Progenitor cell of endocrine pancreas (in vitro differentiated cells): ENCODE measurements at regions not wholly inside any gene's neighbourhood (a gene's known extent, or its start where the extent isn't known, plus 50 kb on each side); places are given as distances from the start of the nearest gene placed in this dataset.

Experiments
- DNase-seq: peaks from one replicate; pipeline ENCODE4 v3.0.0; 2021; ENCODE audit warnings: low spot score; ENCODE audit not compliant: unreplicated experiment
- H3K27ac Mint-ChIP-seq: 2 replicates; pipeline ENCODE4 v1.8.0; 2021; ENCODE audit warnings: mild to moderate bottlenecking, moderate library complexity, mixed read lengths
- H3K27me3 Mint-ChIP-seq: 2 replicates; pipeline ENCODE4 v1.8.0; 2021; ENCODE audit warnings: mixed read lengths
- H3K36me3 Mint-ChIP-seq: 2 replicates; pipeline ENCODE4 v1.8.0; 2022; ENCODE audit warnings: mixed read lengths; ENCODE audit not compliant: insufficient read depth
- H3K4me1 Mint-ChIP-seq: 2 replicates; pipeline ENCODE4 v1.8.0; 2021; ENCODE audit warnings: low read depth, mixed read lengths
- H3K4me3 Mint-ChIP-seq: 2 replicates; pipeline ENCODE4 v1.8.0; 2021; ENCODE audit warnings: low read depth, mild to moderate bottlenecking, moderate library complexity, mixed read lengths
- H3K9me3 Mint-ChIP-seq: 2 replicates; pipeline ENCODE4 v1.8.0; 2021; ENCODE audit warnings: low read depth, mixed read lengths
- CTCF ChIP-seq: fragments of 200-600 bp; sonication (generic); IDR thresholded peaks from one replicate; pipeline ENCODE4 v1.5.0; 2021; ENCODE audit warnings: antibody characterized with exemption, mild to moderate bottlenecking; ENCODE audit not compliant: unreplicated experiment

- Mint-ChIP-seq H3K27me3 (no peaks in the 10 kb centered on the region), H3K4me1 (peaks cover 1% of the 10 kb centered on the region), H3K36me3 (no peaks in the 10 kb centered on the region), H3K9me3 (no peaks in the 10 kb centered on the region), H3K27ac (no peak overlapping the region), H3K4me3 (no peak overlapping the region)
- no peak for DNase-seq
- no peak for TF ChIP-seq CTCF
These were observed 161.6 kb downstream of the PCDH18 start for GRCh38 chr4:137370679-137371078.

- peaks cover 1% of the 10 kb centered on the region for H3K4me1 Mint-ChIP-seq
- DNase-seq, result no peak
- no peak overlapping the region for H3K27ac Mint-ChIP-seq
- H3K36me3 Mint-ChIP-seq, result no peaks in the 10 kb centered on the region
- no peaks in the 10 kb centered on the region for H3K27me3 Mint-ChIP-seq
- no peaks in the 10 kb centered on the region for H3K9me3 Mint-ChIP-seq
- TF ChIP-seq CTCF, result no peak
- no peak overlapping the region for H3K4me3 Mint-ChIP-seq
These were observed 162.1 kb downstream of the PCDH18 start for GRCh38 chr4:137370206-137370633.

- Mint-ChIP-seq H3K4me3 (no peak overlapping the region), H3K27ac (no peak overlapping the region), H3K27me3 (no peaks in the 10 kb centered on the region), H3K36me3 (no peaks in the 10 kb centered on the region), H3K4me1 (peaks cover 1% of the 10 kb centered on the region), H3K9me3 (no peaks in the 10 kb centered on the region)
- no peak for TF ChIP-seq CTCF
- DNase-seq, result no peak
These were observed 164.7 kb downstream of the PCDH18 start for GRCh38 chr4:137367620-137368019.

GRCh38 chr4:137363496-137363895 is 168.8 kb downstream of the PCDH18 start:
- no peaks in the 10 kb centered on the region for H3K4me1 Mint-ChIP-seq
- DNase-seq, result no peak
- no peaks in the 10 kb centered on the region for H3K9me3 Mint-ChIP-seq
- TF ChIP-seq CTCF, result no peak
- no peaks in the 10 kb centered on the region for H3K27me3 Mint-ChIP-seq
- H3K36me3 Mint-ChIP-seq, result no peaks in the 10 kb centered on the region
- H3K4me3 Mint-ChIP-seq, result no peak overlapping the region
- no peak overlapping the region for H3K27ac Mint-ChIP-seq

- H3K36me3 Mint-ChIP-seq, result no peaks in the 10 kb centered on the region
- H3K27ac Mint-ChIP-seq, result no peak overlapping the region
- no peak overlapping the region for H3K4me3 Mint-ChIP-seq
- no peak for TF ChIP-seq CTCF
- H3K4me1 Mint-ChIP-seq, result no peaks in the 10 kb centered on the region
- no peak for DNase-seq
- no peaks in the 10 kb centered on the region for H3K27me3 Mint-ChIP-seq
- H3K9me3 Mint-ChIP-seq, result no peaks in the 10 kb centered on the region
These were observed 170.4 kb downstream of the PCDH18 start for GRCh38 chr4:137361756-137362470.
